RWPE1 (cell line): ENCODE measurements at regions not wholly inside any gene's neighbourhood (a gene's known extent, or its start where the extent isn't known, plus 50 kb on each side); places are given as distances from the start of the nearest gene placed in this dataset.
A peak's percentile ranks its signal among the peaks of the same experiment; 100 is the strongest.
"Not testable (repeated sequence)": the region's sequence is repeated elsewhere in the genome, so short reads cannot be mapped to it uniquely, and the experiment has no call there.

Experiments used
- CTCF ChIA-PET: fragments of 350-600 bp; sonication (Branson Sonifier 250); formaldehyde crosslinking; extraction: SDS; loops from one replicate; lab custom pipeline; 2021; lab: Yijun Ruan, JAX
- POLR2A ChIA-PET: fragments of 400-600 bp; formaldehyde crosslinking; extraction: SDS; loops from one replicate; lab custom pipeline; 2020; ENCODE audit warnings: antibody characterized with exemption; ENCODE audit not compliant: low non-redundant PET; lab: Yijun Ruan, JAX
- DNase-seq: peaks from one replicate; pipeline ENCODE4 v3.0.0; 2012; ENCODE audit warnings: low spot score
- H3K27ac ChIP-seq: fragments of 450-650 bp; 2 replicates; pipeline ENCODE4 v1.5.1; 2017
- CTCF ChIP-seq: fragments of 450-650 bp; conservative IDR thresholded peaks from 2 replicates; pipeline ENCODE4 v1.5.1; 2017; ENCODE audit warnings: low read depth, mild to moderate bottlenecking

- ChIA-PET CTCF (interaction anchor here (0.6 to 2.5 kb wide), 39 partner anchors 9 to 736 kb away, joined by 3 to 41 read pairs (median 4); partner anchors contain the start of gene RIPK4), POLR2A (interaction anchor here (0.9 kb wide), 1 partner anchor 20 kb away, joined by 3 read pairs; no protein-coding TSS in a partner anchor)
- TF ChIP-seq CTCF = peak; percentile 85
- DNase-seq = peak; percentile 91
- peak overlapping the region; percentile 100 for H3K27ac ChIP-seq
Measured at GRCh38 chr21:41612674-41613532, 104.9 kb upstream of the TMPRSS2 start.

- peak; percentile 77 for DNase-seq
- no peak for TF ChIP-seq CTCF
- H3K27ac ChIP-seq = peak overlapping the region; percentile 100
- ChIA-PET POLR2A (no interaction called here), CTCF (interaction anchor here (0.5 to 2.5 kb wide), 33 partner anchors 9 to 506 kb away, joined by 3 to 41 read pairs (median 4); partner anchors contain the start of gene RIPK4)
Measured at GRCh38 chr21:41611966-41612606, 104.1 kb upstream of the TMPRSS2 start.

- POLR2A ChIA-PET = no interaction called here
- H3K27ac ChIP-seq = peak overlapping the region; percentile 100
- CTCF ChIA-PET = interaction anchor here (0.6 to 2.5 kb wide), 8 partner anchors 20 to 209 kb away, joined by 3 to 41 read pairs (median 4); partner anchors contain the start of gene RIPK4
- TF ChIP-seq CTCF = no peak
- no peak for DNase-seq
Measured at GRCh38 chr21:41611441-41611840, 103.5 kb upstream of the TMPRSS2 start.

- POLR2A ChIA-PET, H3K27ac ChIP-seq, DNase-seq: not testable (repeated sequence)
- CTCF ChIA-PET = interaction anchor here (0.6 to 0.9 kb wide), 2 partner anchors 184 to 206 kb away, joined by 3 read pairs; no protein-coding TSS in a partner anchor
Measured at GRCh38 chr21:41610840-41611115, 102.8 kb upstream of the TMPRSS2 start.

GRCh38 chr21:41610042-41610839 is 102.3 kb upstream of the TMPRSS2 start:
- CTCF ChIA-PET = interaction anchor here (0.6 kb wide), 2 partner anchors 104 to 253 kb away, joined by 3 read pairs; no protein-coding TSS in a partner anchor
- H3K27ac ChIP-seq = no peak overlapping the region
- POLR2A ChIA-PET = no interaction called here
- no peak for DNase-seq
- TF ChIP-seq CTCF = peak; percentile 55

- DNase-seq = no peak
- no peak overlapping the region for H3K27ac ChIP-seq
- ChIA-PET CTCF (no interaction called here), POLR2A (no interaction called here)
- TF ChIP-seq CTCF = no peak
Measured at GRCh38 chr21:41606706-41607105, 98.7 kb upstream of the TMPRSS2 start.
